Activated CD4-positive, alpha-beta memory T cell treated with anti-CD3 and anti-CD28 coated beads, Interleukin-2, amount 10 ng/mL, durations not matched to agents 7 days and 5 days (primary cell): ENCODE measurements at regions not wholly inside any gene's neighbourhood (a gene's known extent, or its start where the extent isn't known, plus 50 kb on each side); places are given as distances from the start of the nearest gene placed in this dataset.

Experiments
- CTCF ChIA-PET: fragments of 350-600 bp; sonication (Branson Sonifier 250); formaldehyde crosslinking; loops from one replicate; lab custom pipeline; 2021; ENCODE audit warnings: antibody characterized with exemption, inconsistent platforms; lab: Charles Lee
- POLR2A ChIA-PET: fragments of 350-600 bp; sonication (Branson Sonifier 250); formaldehyde crosslinking; loops from one replicate; lab custom pipeline; 2021; ENCODE audit warnings: antibody characterized with exemption; lab: Charles Lee
- DNase-seq: peaks from one replicate; pipeline ENCODE4 v3.0.0-alpha.2; 2020
- H3K27ac Mint-ChIP-seq: one replicate; pipeline ENCODE4 v1.8.0; 2021; ENCODE audit warnings: mild to moderate bottlenecking, mixed read lengths
- H3K27me3 Mint-ChIP-seq: one replicate; pipeline ENCODE4 v1.8.0; 2021; ENCODE audit warnings: mixed read lengths
- H3K36me3 Mint-ChIP-seq: one replicate; pipeline ENCODE4 v1.8.0; 2021; ENCODE audit warnings: low read depth, mixed read lengths
- H3K4me1 Mint-ChIP-seq: one replicate; pipeline ENCODE4 v1.8.0; 2021; ENCODE audit warnings: mixed read lengths
- H3K4me3 Mint-ChIP-seq: one replicate; pipeline ENCODE4 v1.8.0; 2021; ENCODE audit warnings: mild to moderate bottlenecking, mixed read lengths
- H3K9me3 Mint-ChIP-seq: one replicate; pipeline ENCODE4 v1.8.0; 2021; ENCODE audit warnings: mixed read lengths

GRCh38 chr17:77845541-77846225 is 112.8 kb upstream of the TNRC6C start:
- ChIA-PET POLR2A (interaction anchor here (1.5 to 2.9 kb wide), 3 partner anchors 11 to 113 kb away, joined by 3 to 30 read pairs (median 7); partner anchors contain the start of gene TNRC6C), CTCF (no interaction called here)
- Mint-ChIP-seq H3K4me1 (peaks cover 43% of the 10 kb centered on the region), H3K36me3 (no peaks in the 10 kb centered on the region), H3K4me3 (no peak overlapping the region), H3K9me3 (no peaks in the 10 kb centered on the region), H3K27ac (no peak overlapping the region), H3K27me3 (peaks cover 7% of the 10 kb centered on the region)
- DNase-seq = no peak

DNA sequence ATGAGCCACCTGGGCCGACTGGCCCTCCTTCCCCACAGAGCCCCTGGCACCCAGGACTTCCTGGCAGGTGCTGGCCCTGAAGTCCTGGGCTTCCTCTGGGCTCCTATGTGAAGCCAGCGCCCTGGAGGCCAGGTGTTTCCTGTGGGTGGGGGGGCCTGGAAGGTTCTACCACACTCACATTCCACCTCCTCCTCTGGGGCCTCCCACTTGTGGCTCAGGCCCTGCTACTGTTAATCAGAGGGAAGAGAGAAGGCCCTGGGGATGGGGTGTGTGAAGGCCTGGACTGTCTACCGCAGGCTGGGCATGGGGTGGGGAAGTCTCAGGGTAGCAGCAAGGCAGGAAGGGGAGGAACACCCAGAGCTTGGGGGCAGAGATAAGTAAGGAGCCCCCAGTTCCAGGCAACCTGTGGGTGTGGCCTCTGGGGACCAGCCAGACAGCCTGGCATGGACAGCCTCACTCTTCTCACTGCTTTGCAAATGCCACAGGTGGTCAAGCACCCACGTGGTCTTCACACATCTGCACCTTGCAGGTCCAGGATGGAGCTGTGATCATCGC is 111.9 kb upstream of the TNRC6C start:
- Mint-ChIP-seq H3K36me3 (no peaks in the 10 kb centered on the region), H3K4me3 (no peak overlapping the region), H3K27ac (no peak overlapping the region), H3K4me1 (peaks cover 41% of the 10 kb centered on the region), H3K9me3 (no peaks in the 10 kb centered on the region), H3K27me3 (peaks cover 3% of the 10 kb centered on the region)
- CTCF ChIA-PET = no interaction called here
- POLR2A ChIA-PET = interaction anchor here (2.9 kb wide), 1 partner anchor 12 kb away, joined by 7 read pairs; no protein-coding TSS in a partner anchor
- no peak for DNase-seq

GRCh38 chr17:77847221-77848085 is 111.0 kb upstream of the TNRC6C start:
- Mint-ChIP-seq H3K4me3 (no peak overlapping the region), H3K9me3 (no peaks in the 10 kb centered on the region), H3K4me1 (peaks cover 32% of the 10 kb centered on the region), H3K27ac (no peak overlapping the region), H3K36me3 (no peaks in the 10 kb centered on the region), H3K27me3 (peaks cover 3% of the 10 kb centered on the region)
- POLR2A ChIA-PET = no interaction called here
- CTCF ChIA-PET = no interaction called here
- DNase-seq = no peak

GRCh38 chr17:77848257-77848656 is 110.2 kb upstream of the TNRC6C start:
- no peak overlapping the region for H3K4me3 Mint-ChIP-seq
- H3K4me1 Mint-ChIP-seq = peaks cover 24% of the 10 kb centered on the region
- H3K27ac Mint-ChIP-seq = no peak overlapping the region
- no peaks in the 10 kb centered on the region for H3K9me3 Mint-ChIP-seq
- no peaks in the 10 kb centered on the region for H3K36me3 Mint-ChIP-seq
- DNase-seq = no peak
- ChIA-PET CTCF (no interaction called here), POLR2A (interaction anchor here (0.8 kb wide), 1 partner anchor 10 kb away, joined by 3 read pairs; no protein-coding TSS in a partner anchor)
- no peaks in the 10 kb centered on the region for H3K27me3 Mint-ChIP-seq

DNA sequence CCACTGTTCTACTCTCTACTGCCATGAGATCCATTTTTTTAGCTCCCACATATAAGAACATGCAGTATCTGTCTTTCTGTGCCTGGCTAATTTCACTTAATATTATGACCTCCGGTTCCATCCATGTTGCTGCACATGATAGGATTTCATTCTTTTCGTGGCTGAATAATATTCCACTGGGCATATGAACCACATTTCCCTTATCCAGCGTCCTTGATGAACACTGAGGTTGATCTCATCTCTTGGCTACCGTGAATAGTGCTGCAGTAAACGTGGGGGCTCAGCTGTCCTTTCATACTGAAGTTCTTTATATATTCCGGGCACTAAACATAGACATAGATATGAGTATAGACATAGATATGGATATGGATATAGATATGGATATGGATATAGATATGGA is 109.3 kb upstream of the TNRC6C start:
- no peak overlapping the region for H3K27ac Mint-ChIP-seq
- H3K36me3 Mint-ChIP-seq = no peaks in the 10 kb centered on the region
- no peak for DNase-seq
- H3K4me1 Mint-ChIP-seq = peaks cover 14% of the 10 kb centered on the region
- ChIA-PET CTCF (no interaction called here), POLR2A (no interaction called here)
- H3K4me3 Mint-ChIP-seq = no peak overlapping the region
- no peaks in the 10 kb centered on the region for H3K9me3 Mint-ChIP-seq
- no peaks in the 10 kb centered on the region for H3K27me3 Mint-ChIP-seq

GRCh38 chr17:77851921-77852320 is 106.6 kb upstream of the TNRC6C start:
- Mint-ChIP-seq H3K27ac (no peak overlapping the region), H3K27me3 (no peaks in the 10 kb centered on the region)
- CTCF ChIA-PET = no interaction called here

GRCh38 chr17:77852731-77853130 is 105.8 kb upstream of the TNRC6C start:
- POLR2A ChIA-PET = interaction anchor here (1.7 kb wide), 1 partner anchor 9 kb away, joined by 4 read pairs; no protein-coding TSS in a partner anchor
- no peak overlapping the region for H3K27ac Mint-ChIP-seq
- H3K4me3 Mint-ChIP-seq = no peak overlapping the region
- CTCF ChIA-PET = no interaction called here
- H3K36me3 Mint-ChIP-seq = no peaks in the 10 kb centered on the region
- H3K4me1 Mint-ChIP-seq = no peaks in the 10 kb centered on the region
- H3K27me3 Mint-ChIP-seq = no peaks in the 10 kb centered on the region
- no peaks in the 10 kb centered on the region for H3K9me3 Mint-ChIP-seq
- DNase-seq = no peak

More at GRCh38 chr17:77851921-77852320, 106.6 kb upstream of the TNRC6C start:
- POLR2A ChIA-PET = no interaction called here
- Mint-ChIP-seq H3K9me3 (no peaks in the 10 kb centered on the region), H3K36me3 (no peaks in the 10 kb centered on the region), H3K4me3 (no peak overlapping the region), H3K4me1 (peaks cover under 1% of the 10 kb centered on the region)
- no peak for DNase-seq

GRCh38 chr17:77853191-77853977 is 105.1 kb upstream of the TNRC6C start:
- no peaks in the 10 kb centered on the region for H3K4me1 Mint-ChIP-seq
- ChIA-PET CTCF (no interaction called here), POLR2A (interaction anchor here (1.7 kb wide), 1 partner anchor 9 kb away, joined by 4 read pairs; no protein-coding TSS in a partner anchor)
- H3K4me3 Mint-ChIP-seq = no peak overlapping the region
- H3K36me3 Mint-ChIP-seq = no peaks in the 10 kb centered on the region
- DNase-seq = no peak
- H3K27ac Mint-ChIP-seq = no peak overlapping the region
- H3K27me3 Mint-ChIP-seq = peaks cover 2% of the 10 kb centered on the region
- H3K9me3 Mint-ChIP-seq = no peaks in the 10 kb centered on the region

DNA sequence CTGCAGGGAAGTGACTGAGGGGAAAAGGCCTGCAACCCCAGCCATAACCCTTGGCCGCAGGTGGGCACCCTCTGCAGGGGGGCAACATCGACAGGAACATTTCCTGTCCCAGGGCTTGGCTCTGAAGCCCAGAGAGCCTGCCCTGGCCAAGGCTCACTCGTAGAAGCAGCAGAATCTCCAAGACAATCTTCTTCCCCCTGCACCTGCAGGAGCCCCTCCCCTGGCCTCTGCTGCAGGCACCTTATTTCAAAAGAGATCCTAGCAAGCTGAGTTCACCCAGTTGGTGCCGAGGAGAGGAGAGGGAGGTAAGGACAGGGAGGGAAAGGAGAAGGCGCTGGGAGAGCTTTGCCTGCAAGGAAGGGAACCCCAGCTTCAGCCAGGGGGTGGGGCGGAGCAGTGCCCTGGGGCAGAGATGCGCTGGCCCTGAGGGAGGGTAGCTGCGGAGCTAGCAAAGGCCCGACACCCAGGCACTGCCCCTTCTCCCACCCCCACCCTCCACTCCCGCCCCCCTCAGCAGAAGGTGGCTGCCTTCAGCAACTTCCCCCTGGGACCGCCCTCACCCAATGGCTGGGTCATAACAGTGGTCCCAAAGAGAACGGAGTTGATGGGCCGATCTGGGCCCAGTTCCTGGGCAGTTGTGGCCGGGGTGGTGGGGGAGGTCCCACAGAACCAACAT is 104.3 kb upstream of the TNRC6C start:
- Mint-ChIP-seq H3K27ac (no peak overlapping the region), H3K4me3 (no peak overlapping the region), H3K36me3 (no peaks in the 10 kb centered on the region), H3K4me1 (no peaks in the 10 kb centered on the region), H3K27me3 (peaks cover 4% of the 10 kb centered on the region), H3K9me3 (no peaks in the 10 kb centered on the region)
- POLR2A ChIA-PET = interaction anchor here (1.7 kb wide), 1 partner anchor 10 kb away, joined by 4 read pairs; no protein-coding TSS in a partner anchor
- no peak for DNase-seq
- CTCF ChIA-PET = no interaction called here

DNA sequence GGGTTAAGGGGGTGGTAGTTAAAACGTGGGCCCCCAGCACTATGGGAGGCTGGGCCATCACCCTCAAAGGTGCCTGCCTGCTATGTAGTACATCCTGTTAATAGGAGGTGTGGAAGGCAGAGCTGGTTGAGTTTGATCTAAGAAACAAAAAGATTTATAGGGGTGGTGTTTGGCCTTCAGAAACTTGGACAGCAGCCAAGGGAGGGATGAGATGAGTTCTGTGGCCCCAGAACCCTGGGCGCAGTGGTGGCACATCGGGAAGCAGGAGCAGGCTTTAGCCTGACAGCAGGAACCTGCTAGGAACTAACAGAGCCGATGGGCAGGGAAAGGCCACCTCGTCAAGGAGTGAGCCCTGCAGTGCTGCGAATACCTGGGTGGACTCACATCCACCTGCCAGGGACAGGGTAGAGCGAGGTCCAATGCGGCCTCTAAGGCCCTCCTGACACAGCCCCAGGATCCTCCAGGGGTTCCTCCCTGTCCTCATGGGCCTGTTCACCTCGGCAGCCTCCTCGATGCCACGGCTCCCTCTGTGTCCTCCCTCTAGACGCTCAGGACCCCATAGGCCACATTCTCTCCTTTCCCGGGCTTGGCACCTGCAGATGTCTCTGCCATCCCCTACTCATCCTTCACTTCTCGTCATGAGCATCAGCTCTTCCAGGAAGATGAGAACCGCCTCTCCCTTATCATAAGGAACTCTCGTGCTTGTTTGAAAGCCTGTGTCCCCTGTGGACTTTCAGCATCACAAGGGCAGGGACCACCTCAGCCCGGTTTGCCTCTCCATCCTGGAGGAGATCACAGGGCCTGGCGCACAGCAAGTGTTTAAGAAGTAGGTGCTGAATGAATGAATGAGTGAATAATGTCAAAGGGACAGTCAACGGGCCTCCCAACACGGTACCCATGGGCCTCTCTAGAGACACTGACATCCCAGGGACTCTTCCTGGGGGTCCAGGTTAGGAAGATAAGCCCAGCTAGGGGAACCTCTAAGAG is 103.5 kb upstream of the TNRC6C start:
- POLR2A ChIA-PET = no interaction called here
- CTCF ChIA-PET = no interaction called here
- H3K4me1 Mint-ChIP-seq = no peaks in the 10 kb centered on the region
- H3K4me3 Mint-ChIP-seq = no peak overlapping the region
- no peaks in the 10 kb centered on the region for H3K36me3 Mint-ChIP-seq
- no peak overlapping the region for H3K27ac Mint-ChIP-seq
- no peaks in the 10 kb centered on the region for H3K9me3 Mint-ChIP-seq
- DNase-seq = no peak
- peaks cover 7% of the 10 kb centered on the region for H3K27me3 Mint-ChIP-seq

DNA sequence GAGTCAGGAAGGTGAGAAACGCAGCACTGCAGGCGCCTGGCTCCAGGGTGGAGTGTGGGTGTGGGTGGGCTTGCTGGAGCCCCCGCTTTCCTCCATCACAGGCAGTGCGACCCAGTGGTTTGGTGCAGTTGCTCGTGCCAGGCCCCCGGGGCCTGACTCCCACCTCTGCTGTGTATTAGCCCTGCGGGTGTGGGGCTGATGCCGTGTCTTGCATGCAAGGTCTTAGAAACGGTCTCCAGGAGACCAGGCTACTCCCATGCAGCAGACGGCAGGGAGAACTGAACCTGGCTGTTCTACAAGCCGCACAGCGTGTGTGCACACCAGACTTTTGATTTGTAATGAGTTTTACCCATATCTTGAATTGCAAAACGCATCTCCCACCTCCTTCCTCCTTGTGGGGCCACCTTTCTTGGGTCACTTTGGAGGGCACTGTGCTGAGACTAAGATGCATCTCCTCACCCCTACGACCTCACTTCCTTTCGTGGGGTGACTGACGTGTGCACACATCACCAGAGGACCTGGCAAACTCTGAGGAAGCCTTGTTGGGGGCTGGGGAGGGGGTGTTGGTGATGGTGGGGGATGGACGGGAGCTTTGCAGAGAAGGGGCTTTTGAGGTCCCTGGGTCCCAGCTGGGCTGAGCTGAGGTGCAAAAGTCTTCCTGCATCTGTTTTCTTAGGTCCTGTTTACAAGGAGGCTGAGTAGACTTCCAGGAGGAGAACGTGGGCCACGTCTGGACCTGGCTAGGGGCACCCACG is 101.8 kb upstream of the TNRC6C start:
- POLR2A ChIA-PET = no interaction called here
- CTCF ChIA-PET = no interaction called here
- Mint-ChIP-seq H3K27ac (no peak overlapping the region), H3K4me1 (no peaks in the 10 kb centered on the region), H3K4me3 (no peak overlapping the region), H3K9me3 (no peaks in the 10 kb centered on the region), H3K36me3 (no peaks in the 10 kb centered on the region), H3K27me3 (peaks cover 19% of the 10 kb centered on the region)
- no peak for DNase-seq
